ENCODE measurements at regions not wholly inside any gene's neighbourhood (a gene's known extent, or its start where the extent isn't known, plus 50 kb on each side); places are given as distances from the start of the nearest gene placed in this dataset.

DNA sequence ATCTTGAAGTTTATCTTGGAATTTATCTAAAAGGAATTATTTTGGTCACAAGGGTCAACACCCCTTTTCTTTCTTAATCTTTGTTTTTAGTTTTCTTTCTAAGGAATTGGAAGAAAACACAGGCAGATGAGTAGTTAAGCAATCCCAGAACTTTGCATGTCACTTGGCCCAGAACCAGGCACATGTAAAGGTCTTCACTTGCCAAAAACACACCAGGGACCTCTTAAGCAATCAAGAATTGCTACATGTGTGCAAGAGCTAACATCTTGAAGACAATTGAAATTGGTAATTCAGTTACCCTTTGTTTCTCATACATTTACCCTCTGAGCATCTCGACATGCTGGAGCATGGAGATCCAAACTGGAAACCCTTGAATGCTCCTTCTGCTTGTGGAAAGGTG, 114.2 kb downstream of the ZC3H11B start:
- H3K4me3 ChIP-seq: no peak overlapping the region
- no peaks in the 10 kb centered on the region for H3K36me3 ChIP-seq
- H3K4me2 ChIP-seq: no peak overlapping the region

DNA sequence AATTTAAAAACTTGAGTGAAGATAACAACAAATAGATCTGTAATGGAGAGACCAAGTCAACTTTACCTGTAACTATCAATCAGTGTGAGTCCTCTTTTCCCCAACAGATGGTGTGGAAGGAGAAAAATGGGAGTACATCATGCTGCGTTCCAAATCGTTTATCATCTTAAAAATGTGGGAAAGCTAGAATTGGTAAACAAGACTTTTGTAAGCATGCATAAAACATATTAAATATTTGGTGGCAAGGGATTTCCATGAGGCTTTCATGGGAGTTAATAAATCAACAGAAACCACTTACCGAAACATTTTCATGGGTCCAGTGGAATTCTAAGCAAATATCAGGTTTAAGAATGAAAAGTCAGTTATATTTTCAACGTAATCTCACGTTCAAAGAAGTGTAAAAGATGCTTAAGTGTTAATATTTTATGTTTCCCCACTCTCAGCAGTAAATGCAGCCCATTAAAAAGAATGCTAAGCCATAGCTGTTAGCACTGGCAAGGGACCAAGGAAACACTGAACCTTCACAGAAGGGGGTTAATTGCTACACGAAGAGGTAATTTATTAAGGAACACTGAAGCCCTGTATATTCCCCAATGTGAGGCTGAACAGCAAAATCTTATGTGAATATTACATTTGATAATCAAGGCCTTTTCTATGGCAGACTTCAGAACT, 117.0 kb downstream of the ZC3H11B start:
- Mint-ChIP-seq H3K9me3 (no peaks in the 10 kb centered on the region), H3K27me3 (ENCODE audit: insufficient read depth, low read depth) (peaks cover 6% of the 10 kb centered on the region), H3K36me3 (no peaks in the 10 kb centered on the region), H3K4me1 (no peaks in the 10 kb centered on the region), H3K4me3 (no peak overlapping the region), H3K27ac (no peak overlapping the region)
- Histone ChIP-seq H3K27me3 (no peaks in the 10 kb centered on the region), H3K36me3 (no peaks in the 10 kb centered on the region), H3K9ac (no peak overlapping the region), H3K4me1 (no peaks in the 10 kb centered on the region), H3K79me2 (ENCODE audit: low read depth) (no peaks in the 10 kb centered on the region), H2AFZ (replicated peaks) (no peak overlapping the region), H3K27ac (no peak overlapping the region), H3K4me2 (no peak overlapping the region), H4K20me1 (ENCODE audit: low read depth) (no peaks in the 10 kb centered on the region), H3F3A (ENCODE audit: low read depth) (no peaks in the 10 kb centered on the region), H3K4me3 (no peak overlapping the region), H3K9me3 (ENCODE audit: low read depth) (no peaks in the 10 kb centered on the region)
- TF ChIP-seq EZH2phosphoT487 (IDR thresholded peaks at IDR 0.05) (no peak), EZH2 (IDR thresholded peaks at IDR 0.05) (no peak)
- TF ChIP-seq, protein P1, sequence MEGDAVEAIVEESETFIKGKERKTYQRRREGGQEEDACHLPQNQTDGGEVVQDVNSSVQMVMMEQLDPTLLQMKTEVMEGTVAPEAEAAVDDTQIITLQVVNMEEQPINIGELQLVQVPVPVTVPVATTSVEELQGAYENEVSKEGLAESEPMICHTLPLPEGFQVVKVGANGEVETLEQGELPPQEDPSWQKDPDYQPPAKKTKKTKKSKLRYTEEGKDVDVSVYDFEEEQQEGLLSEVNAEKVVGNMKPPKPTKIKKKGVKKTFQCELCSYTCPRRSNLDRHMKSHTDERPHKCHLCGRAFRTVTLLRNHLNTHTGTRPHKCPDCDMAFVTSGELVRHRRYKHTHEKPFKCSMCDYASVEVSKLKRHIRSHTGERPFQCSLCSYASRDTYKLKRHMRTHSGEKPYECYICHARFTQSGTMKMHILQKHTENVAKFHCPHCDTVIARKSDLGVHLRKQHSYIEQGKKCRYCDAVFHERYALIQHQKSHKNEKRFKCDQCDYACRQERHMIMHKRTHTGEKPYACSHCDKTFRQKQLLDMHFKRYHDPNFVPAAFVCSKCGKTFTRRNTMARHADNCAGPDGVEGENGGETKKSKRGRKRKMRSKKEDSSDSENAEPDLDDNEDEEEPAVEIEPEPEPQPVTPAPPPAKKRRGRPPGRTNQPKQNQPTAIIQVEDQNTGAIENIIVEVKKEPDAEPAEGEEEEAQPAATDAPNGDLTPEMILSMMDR (IDR thresholded peaks at IDR 0.05): no peak
- no peak for DNase-seq (ENCODE audit: low spot score)

More for the DNA sequence above, 114.2 kb downstream of the ZC3H11B start:
- Mint-ChIP-seq H3K9me3 (no peaks in the 10 kb centered on the region), H3K36me3 (no peaks in the 10 kb centered on the region), H3K4me1 (peaks cover 3% of the 10 kb centered on the region), H3K27me3 (ENCODE audit: insufficient read depth, low read depth) (peaks cover 6% of the 10 kb centered on the region), H3K27ac (no peak overlapping the region), H3K4me3 (no peak overlapping the region)
- TF ChIP-seq, protein P1 (IDR thresholded peaks at IDR 0.05): no peak
- TF ChIP-seq EZH2phosphoT487 (IDR thresholded peaks at IDR 0.05): no peak
- TF ChIP-seq EZH2 (IDR thresholded peaks at IDR 0.05): no peak
- H3F3A ChIP-seq (ENCODE audit: low read depth): no peaks in the 10 kb centered on the region
- DNase-seq (ENCODE audit: low spot score): no peak
- H2AFZ ChIP-seq (replicated peaks): no peak overlapping the region
- no peaks in the 10 kb centered on the region for H3K79me2 ChIP-seq (ENCODE audit: low read depth)
- H3K9me3 ChIP-seq (ENCODE audit: low read depth): no peaks in the 10 kb centered on the region
- H3K9ac ChIP-seq: no peak overlapping the region
- no peaks in the 10 kb centered on the region for H4K20me1 ChIP-seq (ENCODE audit: low read depth)
- no peaks in the 10 kb centered on the region for H3K4me1 ChIP-seq
- H3K27ac ChIP-seq: no peak overlapping the region
- H3K27me3 ChIP-seq: no peaks in the 10 kb centered on the region

DNA sequence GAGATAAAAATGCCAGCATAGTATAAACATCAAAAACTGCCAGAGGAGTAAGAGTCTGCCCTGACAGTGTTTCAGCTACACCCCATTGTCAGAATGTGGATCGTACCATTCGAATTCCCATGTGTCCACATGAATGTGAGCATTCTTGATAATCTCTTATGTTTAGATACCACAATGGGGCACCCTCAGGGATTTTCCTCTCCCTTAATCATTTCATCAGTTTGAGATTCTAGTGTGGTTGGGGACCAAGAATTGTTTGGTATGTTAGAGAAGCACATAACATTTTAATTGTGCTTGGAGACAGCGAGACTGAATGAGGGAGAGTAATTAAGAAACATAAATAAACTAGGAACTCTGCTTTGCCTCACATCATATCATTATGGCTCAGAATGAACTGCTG, 120.2 kb downstream of the ZC3H11B start:
- Histone ChIP-seq H3K4me1 (peaks cover 10% of the 10 kb centered on the region), H3F3A (ENCODE audit: low read depth) (no peaks in the 10 kb centered on the region), H3K79me2 (ENCODE audit: low read depth) (no peaks in the 10 kb centered on the region), H3K36me3 (no peaks in the 10 kb centered on the region), H3K4me3 (no peak overlapping the region), H3K27ac (no peak overlapping the region), H3K9me3 (ENCODE audit: low read depth) (no peaks in the 10 kb centered on the region), H3K4me2 (no peak overlapping the region), H4K20me1 (ENCODE audit: low read depth) (no peaks in the 10 kb centered on the region), H3K27me3 (no peaks in the 10 kb centered on the region), H3K9ac (no peak overlapping the region), H2AFZ (replicated peaks) (peak overlapping the region; percentile 40)
- Mint-ChIP-seq H3K27me3 (ENCODE audit: insufficient read depth, low read depth) (peaks cover 6% of the 10 kb centered on the region), H3K9me3 (no peaks in the 10 kb centered on the region), H3K36me3 (no peaks in the 10 kb centered on the region), H3K4me3 (no peak overlapping the region), H3K27ac (no peak overlapping the region), H3K4me1 (peaks cover 8% of the 10 kb centered on the region)
- DNase-seq (ENCODE audit: low spot score): no peak
- no peak for TF ChIP-seq EZH2phosphoT487 (IDR thresholded peaks at IDR 0.05)
- TF ChIP-seq, protein P1 (IDR thresholded peaks at IDR 0.05): no peak
- TF ChIP-seq EZH2 (IDR thresholded peaks at IDR 0.05): no peak

All from neural progenitor cell (in vitro differentiated cells).